Colon (tissue), 2 donors: ENCODE measurements at regions not wholly inside any gene's neighbourhood (a gene's known extent, or its start where the extent isn't known, plus 50 kb on each side); places are given as distances from the start of the nearest gene placed in this dataset.
"Not testable (repeated sequence)": the region's sequence is repeated elsewhere in the genome, so short reads cannot be mapped to it uniquely, and the experiment has no call there.

Experiments
- FAIRE-seq: peaks from 2 replicates; lab custom pipeline; 2012; peaks lifted over from hg19 to GRCh38; lab: Jason Lieb, UNC
- donor health status: control.
- donor health status: control.

DNA sequence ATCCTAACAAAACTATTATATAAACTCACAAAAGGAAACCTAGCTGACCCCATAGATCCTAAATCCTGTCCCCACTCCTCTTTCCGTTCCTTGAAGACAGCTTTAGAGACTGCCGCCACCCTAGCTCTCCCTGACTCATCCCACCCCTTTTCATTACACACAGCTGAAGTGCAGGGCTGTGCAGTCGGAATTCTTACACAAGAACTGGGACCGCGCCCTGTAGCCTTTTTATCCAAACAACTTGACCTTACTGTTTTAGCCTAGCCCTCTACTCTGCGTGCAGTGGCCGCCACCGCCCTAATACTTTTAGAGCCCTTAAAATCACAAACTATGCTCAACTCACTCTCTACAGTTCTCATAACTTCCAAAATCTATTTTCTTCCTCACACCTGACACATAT is 264.0 kb downstream of the SMARCA2 start:
- not testable (repeated sequence) for FAIRE-seq

DNA sequence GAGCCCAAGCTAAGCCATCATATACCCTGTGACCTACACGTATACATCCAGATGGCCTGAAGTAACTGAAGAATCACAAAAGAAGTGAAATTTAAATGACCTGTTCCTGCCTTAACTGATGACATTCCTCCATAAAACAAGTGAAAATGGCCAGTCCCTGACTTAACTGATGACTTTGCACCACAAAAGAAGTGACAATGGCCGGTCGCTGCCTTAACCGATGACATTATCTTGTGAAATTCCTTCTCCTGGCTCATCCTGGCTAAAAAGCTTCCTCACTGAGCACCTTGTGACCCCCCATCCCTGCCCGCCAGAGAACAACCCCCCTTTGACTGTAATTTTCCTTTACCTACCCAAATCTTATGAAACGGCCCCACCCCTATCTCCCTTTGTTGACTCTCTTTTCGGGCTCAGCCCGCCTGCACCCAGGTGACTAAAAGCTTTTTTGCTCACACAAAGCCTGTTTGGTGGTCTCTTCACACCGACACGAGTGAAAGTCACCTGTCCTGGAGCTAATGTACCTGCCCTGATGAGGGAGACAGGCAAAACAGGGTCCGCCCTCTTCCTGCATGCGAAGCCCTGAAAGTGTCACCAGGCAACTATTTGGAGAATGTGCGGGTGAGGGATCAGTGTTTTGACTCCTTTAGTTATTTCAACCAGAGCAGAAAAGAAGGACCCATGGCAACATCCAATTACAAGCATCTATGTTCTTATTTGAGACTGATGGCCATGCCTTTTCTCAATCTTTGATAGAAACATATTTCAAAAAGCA is 266.1 kb downstream of the SMARCA2 start:
- no peak for FAIRE-seq

DNA sequence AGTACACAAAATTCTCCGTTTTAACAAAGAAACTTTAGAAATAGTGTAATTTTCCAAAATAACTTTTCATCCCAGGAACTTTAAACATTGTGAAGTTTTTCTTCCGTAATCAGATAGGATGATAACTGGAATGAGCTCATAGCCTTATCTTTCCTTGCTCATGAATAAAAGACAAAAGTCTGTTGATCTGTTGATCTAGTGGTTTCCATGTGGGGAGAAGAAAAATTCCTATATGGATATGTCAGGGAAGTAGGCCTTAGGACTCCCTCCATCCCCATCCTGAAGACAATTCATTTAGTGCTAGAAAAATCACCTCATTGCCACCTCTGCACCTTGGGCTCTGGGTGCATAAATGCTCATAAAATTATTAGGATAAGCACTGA is 266.6 kb downstream of the SMARCA2 start:
- FAIRE-seq: no peak

DNA sequence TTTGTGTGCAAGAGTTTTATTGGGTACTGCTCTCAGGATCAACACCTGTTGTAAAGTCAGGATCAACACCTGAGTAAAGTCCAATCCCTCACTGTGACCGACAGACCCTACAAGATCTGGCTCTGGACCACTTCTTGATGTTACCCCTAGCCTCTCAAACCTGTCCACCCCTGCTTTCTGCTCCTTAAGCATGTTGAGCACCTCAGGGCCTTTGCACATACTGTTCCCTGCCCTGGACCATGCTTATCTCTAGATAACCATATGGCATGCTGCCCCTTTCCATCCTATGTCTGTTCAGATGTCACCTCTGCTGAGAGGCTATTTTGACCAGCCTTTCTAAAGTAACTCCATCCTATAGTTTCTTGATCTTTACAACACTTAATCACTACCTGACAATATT is 269.6 kb downstream of the SMARCA2 start:
- no peak for FAIRE-seq

DNA sequence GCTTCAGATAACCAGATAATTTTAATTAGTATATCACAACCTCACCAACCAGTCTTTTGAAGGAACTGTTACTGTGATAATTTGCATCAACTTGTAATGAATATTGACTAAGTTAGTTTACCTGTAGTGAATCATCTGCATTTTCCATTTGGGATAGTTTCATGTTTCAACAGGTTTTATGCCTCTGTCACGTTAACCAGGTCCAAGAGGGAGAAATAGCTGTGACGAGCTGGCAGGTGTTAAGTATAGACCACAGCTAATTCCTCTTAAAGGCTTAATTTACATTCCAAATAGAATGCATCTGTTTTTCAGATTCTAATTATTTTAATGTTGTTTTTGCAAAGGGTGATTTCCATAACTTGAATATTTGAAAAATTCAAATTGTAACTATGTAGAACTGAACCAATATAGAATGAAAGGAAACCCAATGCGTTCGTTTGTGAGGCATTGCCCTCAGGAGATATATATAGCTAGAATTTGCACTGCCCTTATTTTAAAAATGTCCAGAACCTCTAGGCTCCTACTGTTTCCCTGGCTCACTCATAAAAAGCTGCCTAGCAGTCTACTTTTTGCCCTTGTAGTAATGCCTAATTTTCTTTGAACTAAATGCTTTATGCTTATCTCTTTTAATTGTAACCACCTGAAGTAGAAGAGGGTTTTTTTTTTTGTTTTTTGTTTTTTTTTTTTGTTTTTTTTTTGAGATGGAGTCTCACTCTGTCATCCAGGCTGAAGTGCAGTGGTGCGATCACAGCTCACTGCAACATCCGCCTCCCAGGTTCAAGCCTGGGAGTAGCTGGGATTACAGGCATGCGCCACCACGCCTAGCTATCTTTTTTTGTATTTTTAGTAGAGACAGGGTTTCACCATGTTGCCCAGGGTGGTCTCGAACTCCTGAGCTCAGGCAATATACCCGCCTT is 270.5 kb downstream of the SMARCA2 start:
- FAIRE-seq: no peak

DNA sequence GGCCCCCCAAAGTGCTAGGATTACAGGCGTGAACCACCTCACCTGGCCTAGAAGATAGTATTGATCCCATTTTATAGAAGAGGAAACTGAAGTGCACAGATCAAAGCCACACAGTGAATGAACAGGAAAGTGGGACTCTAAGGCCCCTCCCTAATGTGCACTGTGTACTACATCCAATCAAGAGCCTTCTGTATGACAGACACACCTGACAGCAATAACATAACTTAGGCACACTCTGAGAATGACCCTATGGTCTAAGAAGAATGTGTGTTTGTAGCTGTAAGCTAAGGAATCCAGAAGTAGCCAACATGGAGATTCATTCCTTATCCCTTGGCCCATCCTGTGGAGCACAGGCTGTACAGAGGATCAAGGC is 271.2 kb downstream of the SMARCA2 start:
- no peak for FAIRE-seq

DNA sequence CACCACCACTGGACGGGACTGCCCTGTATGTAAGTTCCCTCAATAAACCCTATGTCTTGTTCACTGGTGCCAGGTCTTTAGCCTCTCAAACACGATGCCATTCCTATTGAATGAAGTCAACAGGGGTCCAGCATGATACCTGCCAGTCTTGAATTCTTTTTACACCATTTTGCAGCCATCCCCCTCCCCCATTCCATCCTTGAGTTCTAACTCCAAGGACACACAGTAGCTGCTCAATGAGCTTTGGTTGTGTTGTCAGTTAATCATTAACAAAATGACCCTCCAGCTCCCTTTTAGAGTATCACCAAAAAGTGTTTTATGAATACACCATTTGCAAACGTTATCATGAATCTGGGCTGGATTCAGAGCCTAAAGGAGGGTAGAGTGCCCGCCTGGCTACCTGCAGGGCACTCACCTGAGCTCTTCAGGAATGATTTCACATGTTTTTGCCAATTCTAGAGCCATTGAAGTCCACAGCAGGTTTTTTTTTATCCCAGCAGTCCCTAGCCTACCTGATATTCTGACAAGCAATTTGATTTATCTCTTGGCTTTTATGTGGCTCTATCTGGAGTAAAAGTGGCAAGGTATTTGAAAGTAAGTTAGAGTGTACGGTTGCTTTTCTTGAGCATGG is 271.8 kb downstream of the SMARCA2 start:
- no peak for FAIRE-seq

DNA sequence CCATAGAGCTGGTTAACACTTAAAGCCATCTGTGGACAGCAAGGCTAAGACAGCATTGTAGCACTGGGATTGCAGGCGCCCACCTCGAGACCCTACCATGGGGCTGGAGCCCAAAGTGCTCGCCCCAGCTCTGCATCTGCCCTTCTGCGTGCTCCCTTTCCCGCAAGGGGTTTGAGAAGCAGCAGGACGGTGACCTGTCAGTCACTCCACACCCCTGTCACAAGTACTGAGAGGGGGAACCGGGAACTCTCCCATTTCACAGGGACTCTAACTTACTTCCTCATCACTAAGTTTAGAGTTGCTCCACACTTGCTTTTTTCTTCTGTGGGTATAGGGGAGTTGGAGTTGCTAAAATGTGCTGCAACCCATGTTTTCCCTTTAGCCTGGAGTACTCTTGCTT is 273.2 kb downstream of the SMARCA2 start:
- no peak for FAIRE-seq

DNA sequence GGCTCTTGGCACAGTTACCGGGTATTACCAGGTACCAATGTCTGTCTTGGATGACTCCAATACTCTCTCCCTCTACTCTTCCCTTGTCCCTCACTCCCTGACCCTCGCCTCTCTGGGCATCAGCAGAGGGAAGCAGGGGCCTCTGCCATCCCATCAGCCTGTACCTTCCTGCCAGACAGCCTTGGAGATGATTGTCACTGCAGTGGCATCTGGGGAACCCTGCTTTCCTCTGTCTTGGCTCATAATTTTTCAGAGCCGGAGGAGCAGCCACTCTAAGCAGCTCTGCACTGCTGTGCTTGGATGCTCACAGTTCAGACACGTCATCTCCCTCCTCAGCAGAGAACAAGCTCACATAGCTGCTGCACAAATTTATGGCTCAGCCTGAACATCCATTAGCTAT is 274.1 kb downstream of the SMARCA2 start:
- no peak for FAIRE-seq

DNA sequence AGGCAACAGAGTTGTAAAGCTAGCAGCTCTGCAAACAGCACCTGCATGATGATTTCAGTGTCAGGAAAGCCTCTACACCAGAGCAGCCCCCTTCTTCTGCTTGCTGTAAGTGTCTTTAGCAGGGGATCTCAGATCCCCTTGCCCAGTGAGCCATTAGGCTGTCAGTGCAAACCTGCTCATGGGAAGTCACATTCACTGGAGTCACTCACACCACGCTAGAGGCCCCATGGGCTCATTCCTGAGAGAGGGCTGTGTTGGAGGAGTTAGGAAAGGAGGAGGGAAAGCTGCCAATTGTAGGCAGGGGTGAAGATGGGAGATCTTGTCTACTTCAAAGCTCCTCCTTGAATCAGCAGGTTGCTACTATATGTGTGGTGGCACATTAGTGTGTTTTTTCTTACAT is 275.2 kb downstream of the SMARCA2 start:
- no peak for FAIRE-seq

DNA sequence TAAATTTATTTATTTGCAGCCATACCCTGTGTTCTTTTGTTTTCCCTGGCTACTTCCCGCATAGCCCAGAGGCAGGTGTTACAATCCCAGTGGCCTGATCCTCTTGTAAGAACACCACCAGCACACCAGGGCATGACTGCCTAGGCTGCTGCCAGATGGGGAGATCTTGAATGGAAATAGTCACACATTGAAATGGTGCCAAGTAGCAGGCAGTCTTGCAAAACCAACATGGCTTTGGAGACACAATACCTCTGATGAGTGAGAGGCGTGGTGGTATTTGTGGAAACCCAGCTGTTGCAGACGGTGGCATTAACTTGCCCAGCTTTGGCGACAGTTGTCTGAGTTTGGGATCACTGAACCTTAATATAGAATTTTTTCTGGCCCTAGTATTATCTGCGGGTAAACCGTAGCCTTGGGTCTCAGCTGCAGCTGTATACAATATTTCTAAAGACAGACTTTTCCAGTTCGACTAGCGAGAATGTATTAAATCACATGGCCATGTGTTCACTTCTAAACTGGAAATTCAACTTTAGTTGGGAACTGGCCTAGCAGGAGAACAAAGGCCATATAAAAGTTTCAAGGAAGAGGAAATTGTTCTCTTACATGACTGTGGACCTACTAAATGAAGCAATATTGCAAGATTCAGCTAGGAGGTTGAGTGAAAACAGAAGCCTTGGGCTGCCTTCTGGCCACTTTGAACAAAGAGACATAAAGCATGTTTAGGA is 277.0 kb downstream of the SMARCA2 start:
- no peak for FAIRE-seq

DNA sequence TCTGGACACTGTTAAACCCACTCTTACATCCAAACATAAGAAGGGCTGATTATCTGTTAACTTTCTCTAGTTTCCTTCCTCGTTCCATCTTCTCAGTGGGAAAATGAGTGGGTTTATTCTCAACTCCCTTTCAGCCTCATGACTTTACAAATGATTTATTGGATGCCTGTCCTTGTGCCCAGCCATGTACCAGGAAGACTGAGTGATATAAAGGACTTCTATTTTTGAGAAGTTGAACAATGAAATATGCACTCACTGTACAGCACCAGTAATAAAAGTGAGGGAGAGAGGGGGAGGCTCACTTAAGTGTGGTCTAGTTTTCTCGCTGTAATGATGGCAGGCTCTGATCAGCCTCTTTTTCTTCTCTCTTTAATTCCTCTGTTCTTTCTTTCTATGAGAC is 277.6 kb downstream of the SMARCA2 start:
- FAIRE-seq: no peak

DNA sequence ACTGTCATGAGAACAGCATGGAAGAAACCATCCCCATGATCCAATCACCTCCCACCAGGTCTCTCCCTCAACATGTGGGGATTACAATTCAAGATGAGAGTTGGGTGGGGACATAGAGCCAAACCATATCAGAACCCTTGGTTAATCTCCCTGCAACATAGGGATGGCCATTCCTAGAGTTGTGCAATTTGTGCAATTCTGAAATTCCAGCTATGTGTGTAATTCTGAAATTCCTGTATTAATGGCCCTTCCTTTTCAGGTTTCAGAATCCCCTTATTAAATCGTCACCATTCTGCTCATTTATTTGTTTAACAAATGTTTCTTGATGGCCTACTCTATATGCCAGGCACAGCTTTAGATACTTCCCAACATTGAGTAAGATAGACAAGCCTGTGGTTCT is 282.6 kb downstream of the SMARCA2 start:
- no peak for FAIRE-seq

DNA sequence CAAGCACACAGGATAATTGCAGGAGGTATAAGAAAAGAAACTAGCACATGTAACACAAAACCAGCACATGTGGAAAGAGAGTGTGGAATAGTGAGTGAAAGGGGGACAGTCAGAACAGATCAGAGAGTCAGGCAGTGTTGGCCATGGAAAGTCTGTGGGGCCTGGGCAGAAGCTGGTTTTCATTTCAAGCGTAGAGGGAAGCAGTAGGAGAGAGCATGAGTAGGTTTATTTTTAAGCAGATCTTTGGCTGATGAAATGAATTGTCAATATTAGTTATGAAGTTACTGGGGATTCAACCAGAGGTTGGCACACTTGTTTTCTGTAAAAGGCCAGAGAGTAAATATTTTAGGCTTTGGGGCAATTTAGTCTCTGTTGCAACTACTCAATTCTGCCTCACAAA is 283.1 kb downstream of the SMARCA2 start:
- no peak for FAIRE-seq

DNA sequence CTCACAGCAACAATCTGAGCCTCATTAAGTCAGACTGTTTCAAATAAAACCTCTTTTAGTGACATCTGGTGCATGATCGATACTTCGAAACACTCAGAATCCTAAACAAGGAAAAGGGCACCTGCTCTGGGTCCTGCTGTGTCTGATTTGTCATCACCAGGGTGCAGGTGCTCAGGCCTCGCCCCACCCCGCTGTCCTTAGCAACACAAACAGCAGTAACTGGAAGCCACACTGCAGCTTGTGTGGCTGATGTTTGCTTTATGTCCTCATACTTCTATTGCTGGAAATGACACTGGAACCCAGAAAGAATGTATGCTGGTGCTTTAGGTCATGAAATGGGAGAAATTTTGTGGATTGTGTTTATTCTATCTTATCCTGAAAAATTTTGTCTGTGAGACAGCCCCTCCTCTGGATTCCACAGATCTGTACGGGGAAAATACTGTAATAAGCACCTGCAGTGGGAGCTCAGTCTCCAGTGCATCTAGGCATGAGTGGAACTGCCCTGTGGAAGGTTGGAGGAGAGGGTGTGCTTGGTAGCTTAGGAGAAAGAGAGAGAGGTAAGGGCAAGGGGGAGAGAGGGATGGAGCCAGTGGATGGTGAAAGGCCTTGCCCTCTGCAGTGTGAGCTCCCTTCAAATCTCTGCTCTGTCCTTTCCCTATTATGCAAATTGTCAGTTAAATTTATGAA is 284.2 kb downstream of the SMARCA2 start:
- no peak for FAIRE-seq

DNA sequence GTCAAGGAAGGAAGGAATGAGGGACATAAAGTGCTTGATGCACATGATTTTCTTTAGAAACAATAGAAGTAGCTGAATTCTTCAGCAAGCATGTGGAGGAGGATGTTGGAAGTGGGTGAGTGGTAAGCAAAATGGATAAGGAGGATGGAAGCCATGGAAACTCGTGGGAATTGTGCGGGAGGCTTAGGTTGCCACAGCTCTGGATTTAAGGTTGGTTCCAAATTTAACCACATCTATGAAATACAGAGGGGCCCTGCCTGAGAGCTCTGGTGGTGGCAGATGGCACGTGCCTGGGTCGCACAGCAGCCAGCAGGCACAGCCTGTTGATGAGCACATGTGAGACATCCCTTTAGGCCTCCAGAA is 284.7 kb downstream of the SMARCA2 start:
- FAIRE-seq: no peak

DNA sequence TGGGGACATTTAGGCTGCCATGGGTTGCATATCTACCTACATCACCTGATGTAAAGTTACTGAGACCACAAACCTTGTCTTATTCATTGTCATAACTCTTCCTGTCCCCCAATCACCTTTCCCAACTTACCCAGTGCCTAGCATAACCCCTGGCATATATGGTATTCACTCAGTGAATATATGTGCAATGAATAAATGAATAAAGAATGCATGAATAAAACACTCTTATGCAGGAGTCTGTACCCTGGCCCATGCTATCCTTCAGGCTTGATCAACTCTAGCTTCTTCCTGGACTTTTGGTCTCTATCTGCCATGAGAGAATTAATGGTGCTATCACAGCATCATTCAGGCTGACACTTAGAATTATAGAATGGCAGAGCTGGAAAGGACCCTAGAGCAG is 285.2 kb downstream of the SMARCA2 start:
- FAIRE-seq: no peak

DNA sequence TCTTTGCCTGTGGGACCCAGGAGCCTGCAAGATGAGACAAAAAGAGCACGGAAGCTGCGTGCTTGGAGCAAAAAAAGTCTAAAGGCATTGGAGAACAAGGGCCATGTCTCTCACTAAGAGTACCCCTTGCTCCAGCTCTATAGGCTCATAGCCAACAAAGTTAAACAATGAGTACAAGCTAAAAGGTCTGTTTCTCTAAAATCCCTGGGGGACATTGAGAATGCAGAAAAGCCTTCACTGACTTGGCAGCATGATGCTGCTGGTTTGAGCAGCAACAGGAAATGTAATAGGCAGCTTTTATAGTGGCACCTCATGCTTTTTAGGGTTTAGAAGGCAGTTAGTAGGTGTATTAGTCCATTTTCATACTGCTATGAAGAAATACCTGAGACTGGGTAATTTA is 287.5 kb downstream of the SMARCA2 start:
- no peak for FAIRE-seq

DNA sequence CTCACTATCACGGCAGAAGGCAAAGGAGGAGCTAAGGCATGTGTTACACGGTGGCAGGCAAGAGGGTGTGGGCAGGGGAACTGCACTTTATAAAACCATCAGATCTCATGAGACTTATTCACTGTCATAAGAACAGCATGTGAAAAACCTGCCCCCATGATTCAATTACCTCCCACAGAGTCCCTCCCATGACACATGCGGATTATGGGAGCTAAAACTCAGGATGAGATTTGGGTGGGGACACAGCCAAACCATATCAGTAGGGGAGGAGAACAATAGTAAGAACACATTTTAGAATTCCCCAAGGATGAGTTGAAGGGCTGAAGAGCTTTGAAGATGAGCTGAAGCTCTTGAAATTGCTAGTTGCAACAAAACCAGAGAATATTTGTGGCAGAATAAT is 287.9 kb downstream of the SMARCA2 start:
- FAIRE-seq: no peak

DNA sequence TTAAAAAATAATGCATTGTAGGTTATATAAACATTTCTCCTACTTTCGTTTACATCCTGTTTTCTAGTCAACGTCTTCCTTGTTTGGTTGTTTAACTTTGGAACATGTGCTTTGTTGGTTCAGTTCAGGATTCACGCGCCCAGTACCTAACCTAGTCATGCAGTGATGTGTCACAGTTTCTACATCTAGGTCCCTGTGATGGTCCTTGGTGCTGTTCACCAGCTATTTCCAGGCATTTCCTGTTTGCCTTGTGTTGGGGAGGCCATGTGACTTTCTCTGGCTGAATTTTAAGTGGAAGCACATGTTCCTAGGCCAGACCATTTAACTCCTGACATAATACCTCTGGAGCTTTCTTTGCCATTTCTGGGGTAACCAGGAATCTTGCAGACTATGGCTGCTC is 292.3 kb downstream of the SMARCA2 start:
- FAIRE-seq: no peak

DNA sequence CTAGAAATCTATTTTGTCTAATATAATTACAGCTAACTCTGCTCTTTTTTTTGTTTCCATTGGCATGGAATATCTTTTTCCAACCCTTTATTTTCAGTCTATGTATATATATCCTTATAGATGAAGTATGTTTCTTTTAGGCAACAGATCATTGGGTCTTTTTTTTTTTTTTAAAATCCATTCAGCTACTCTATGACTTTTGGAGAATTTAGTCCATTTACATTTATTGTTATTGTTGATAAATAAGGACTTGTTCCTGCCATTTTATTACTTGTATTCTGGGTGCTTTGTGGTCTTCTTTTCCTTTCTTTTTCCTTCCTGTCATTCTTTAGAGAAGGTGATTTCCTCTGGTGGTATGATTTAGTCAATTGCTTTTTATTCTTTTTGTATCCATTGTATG is 296.8 kb downstream of the SMARCA2 start:
- FAIRE-seq: no peak

DNA sequence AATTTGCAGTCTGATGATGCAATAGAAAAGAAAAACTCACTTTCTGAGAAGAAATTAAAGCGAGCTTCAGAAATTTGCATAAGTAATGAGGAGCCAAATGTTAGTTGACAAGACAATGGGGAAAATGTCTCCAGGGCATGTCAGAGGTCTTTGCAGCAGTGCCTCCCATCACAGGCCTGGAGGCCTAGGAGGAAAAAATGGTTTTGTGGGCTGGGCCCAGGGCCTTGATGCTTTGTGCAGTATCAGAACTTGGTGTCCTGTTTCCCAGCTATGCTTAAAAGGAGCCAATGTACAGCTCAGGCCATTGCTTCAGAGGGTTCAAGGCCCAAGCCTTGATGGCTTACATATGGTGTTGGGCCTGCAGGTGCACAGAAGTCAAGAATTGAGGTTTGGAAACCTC is 298.4 kb downstream of the SMARCA2 start:
- FAIRE-seq: no peak
